GM21576 (cell line): ENCODE measurements at regions not wholly inside any gene's neighbourhood (a gene's known extent, or its start where the extent isn't known, plus 50 kb on each side); places are given as distances from the start of the nearest gene placed in this dataset.
"Not testable (repeated sequence)": the region's sequence is repeated elsewhere in the genome, so short reads cannot be mapped to it uniquely, and the experiment has no call there.

Source experiments
- ATAC-seq: cut with Tn5 transposase; IDR thresholded peaks from one replicate; pipeline ENCODE4 v1.9.1; 2021; ENCODE audit warnings: mild to moderate bottlenecking, moderate library complexity; ENCODE audit not compliant: unreplicated experiment

DNA sequence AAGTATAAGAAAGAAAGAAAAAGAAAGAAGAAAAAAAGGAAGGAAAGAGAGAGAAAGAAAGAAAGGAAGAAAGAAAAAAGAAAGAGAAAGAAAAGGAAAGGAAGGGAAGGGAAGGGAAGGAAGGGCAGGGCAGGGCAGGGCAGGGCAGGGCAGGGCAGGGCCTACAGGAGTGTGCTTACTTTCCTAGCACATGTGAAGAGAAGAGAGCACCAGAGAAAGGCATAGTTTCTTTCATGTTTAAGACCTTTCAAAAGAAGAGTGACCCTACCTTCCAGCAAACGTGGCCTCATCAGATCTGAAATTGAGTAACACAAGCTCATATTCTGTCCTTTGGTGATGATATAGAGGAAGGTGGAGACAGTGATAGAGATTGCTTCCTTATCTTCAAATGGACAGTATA, 899.3 kb upstream of the RAG2 start:
- no peak for ATAC-seq

DNA sequence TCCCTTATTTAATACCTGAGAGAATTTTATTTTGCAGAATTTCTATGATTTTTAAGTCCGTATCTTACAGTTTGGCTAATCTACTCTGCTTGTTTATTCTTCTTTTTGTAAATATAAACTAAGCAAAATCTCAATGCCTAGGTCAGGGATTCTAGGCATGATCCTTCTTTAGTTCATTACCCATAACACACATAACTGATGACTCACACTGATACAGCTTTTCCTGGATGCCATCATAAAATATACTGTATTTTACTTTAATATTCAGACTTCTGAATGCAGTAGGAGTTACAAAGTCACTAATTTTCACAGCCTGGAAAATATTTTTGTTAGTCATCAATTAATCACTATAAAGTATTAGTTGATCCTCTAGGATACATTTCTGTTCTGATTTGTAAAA, 898.2 kb upstream of the RAG2 start:
- no peak for ATAC-seq

DNA sequence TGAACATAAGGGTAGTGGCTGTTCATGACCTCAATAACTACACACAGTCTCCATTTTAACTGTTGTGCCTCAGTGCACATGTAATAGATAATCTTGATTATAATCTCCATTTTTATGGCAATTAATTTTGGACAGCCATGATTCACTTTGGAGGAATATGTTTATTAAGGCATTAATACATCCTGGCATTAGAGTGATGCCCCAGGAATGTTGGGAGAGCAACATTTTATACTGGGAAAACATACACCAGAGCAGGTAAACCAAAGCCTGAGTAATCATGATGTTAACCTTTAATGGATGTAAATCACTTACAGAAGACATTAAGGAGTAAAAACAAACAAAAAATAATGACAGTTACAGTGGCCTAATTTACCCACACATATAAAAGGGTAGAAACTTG, 886.3 kb upstream of the RAG2 start:
- no peak for ATAC-seq

DNA sequence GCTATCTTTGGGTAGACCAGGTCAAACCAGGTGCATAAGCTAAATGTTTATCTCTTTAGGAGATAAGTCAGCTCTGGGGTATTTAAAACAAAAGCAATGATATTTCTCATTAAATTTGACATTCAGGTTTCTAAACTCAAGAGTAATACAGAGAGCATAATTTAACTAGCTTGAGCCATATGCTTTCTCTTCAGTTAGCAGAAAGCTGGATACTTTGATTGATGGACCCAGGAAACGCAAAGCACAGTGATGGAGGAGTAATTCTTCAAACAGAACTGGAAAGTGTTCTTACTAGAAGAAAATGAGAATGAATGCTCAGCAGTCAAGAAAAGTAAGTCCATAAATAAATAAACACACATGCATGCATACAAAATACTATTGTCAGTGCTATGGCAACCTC, 885.7 kb upstream of the RAG2 start:
- no peak for ATAC-seq

DNA sequence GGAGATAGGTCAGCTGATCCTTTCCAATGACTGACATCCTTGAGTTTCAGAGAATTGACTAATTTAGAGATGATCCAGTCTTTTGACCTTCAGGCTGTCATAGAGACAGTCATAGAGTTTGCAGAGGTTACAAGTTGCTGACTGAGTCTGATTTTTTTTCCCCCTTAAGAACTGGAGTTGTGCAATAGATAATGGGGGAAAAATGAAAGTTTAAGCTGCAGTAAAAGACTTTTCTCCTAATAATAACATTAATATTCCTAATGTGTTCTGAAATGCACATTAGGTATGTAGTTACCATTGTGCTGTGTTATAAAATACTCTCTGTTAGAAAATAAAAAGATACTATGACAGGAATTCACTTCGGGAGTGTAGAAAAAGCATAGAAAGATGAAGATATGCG, 876.9 kb upstream of the RAG2 start:
- no peak for ATAC-seq

DNA sequence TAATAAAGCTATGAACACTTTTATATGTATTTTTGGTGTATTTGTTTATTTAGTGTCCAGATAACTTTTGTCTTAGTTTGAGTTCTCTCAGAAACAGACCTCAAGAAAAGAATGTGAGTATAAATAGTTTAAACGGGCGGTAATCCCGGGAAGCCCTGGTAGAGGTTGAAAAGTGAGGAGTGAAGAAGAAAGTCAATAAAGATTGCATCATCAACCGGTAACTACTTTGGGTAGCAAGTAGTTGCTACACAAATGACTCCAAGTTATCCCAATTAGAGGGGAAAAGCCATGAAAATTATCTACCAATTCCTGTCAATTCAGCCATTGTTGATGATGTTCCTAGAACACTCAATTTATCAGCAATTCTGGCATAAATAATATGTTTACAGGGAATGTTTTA, 870.3 kb upstream of the RAG2 start:
- ATAC-seq: no peak

DNA sequence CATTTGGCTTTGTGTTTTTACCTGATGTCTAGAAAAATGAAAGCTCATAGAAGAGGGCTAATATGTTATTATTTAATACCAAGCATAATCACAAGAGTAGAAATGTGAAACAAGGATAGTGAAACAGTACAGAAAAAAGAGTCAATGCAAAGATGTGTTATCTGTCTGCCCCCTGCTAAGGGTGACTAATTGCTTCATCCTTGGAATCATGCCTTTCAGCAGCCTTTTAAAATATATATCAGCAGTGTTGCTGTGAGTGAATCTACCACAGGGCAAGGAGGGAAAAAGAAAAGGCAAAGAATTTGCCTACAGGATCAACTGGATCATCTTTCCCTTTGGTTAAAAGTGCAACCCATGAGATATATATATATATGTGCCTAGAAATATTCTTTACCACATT, 867.2 kb upstream of the RAG2 start:
- ATAC-seq: no peak

DNA sequence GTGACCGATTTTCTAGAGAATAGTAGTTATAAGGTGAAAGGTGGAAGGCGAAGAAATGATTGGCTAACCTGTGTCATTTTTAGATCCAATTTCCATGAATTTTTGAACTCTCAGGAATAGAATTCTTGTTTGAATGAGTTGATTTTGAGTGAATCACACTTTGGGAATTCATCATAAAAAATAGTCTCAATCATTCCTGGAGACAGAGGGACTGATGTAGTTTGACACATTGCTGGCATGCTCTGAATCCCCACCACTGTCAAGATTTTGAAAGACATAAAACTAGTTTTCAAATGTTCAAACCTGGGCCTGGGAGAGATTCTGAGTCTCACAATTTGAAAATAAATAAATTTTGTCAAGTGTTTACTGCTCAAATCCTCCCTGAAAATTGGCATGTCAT, 861.4 kb upstream of the RAG2 start:
- ATAC-seq: no peak

DNA sequence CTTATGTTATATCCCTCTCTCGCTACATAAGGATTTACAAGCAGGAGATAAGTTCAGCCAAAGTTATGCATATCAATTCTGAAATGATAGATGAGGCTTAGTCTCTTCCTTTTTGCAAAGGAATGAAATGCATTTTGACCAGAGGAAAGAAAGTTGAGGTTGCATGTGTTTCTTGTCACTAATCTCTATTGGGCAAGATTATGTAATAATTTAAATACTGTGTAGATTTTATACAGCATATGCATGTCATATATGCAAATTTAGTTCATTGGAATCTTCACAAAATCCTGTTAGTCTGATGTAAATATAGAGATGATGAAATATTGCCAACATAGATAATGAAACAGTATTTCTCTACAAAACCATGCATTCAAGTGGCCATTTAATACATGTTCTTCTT, 858.7 kb upstream of the RAG2 start:
- no peak for ATAC-seq

DNA sequence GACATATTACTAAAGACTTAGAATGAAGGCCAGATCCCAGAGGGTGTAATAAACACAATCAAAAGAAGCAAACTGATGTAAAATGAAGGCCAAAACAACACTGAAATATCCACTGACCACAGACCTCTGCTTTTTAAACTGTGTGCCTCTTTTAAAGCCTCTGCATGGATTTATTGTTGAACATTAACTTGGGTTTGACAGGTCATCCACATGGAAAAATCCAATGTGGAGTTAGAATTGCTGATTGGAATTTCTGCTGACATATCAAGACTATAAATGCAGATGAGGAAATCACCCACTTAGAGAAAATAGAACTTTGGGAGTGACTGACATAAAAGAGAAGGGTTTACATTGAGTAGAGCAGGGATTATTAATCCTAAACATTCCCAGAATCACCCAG, 853.9 kb upstream of the RAG2 start:
- no peak for ATAC-seq

DNA sequence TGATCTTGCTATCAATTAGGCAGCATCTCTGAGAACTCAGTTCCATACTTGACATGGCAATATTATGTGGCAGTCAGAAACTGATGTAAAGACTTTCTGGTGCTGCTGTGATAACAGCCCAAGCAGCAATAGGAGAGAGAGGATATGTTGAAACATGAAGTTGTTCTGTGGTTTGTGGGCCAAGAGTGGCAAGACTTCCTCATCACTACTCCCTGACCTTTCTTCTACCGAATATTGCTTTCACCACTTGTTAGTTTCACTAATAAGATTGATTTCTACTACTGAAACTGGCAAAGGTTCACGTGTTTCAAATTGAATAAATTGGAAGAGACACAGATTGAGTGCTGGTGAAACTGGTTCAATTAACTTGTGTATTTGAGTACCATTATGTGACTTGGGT, 852.6 kb upstream of the RAG2 start:
- peak; percentile 49 for ATAC-seq

DNA sequence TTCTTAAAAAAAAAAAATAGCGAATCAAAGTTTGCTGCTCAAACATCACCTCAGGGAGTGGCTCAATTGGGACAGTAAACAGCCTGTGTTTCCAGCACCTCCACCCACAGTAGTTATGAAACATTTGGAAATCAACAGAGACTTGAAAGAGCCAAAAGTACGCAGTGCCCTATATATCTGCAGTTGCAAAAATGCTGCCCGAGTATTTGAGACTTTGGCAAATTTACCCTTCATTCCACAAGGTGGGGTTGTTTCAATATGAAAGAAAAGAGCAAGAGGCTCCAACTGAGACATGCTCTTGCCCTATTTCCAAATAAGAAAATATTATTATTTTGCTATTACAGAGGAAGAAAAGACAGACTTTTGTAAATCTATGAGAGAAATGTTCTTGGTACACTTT, 851.1 kb upstream of the RAG2 start:
- ATAC-seq: no peak

DNA sequence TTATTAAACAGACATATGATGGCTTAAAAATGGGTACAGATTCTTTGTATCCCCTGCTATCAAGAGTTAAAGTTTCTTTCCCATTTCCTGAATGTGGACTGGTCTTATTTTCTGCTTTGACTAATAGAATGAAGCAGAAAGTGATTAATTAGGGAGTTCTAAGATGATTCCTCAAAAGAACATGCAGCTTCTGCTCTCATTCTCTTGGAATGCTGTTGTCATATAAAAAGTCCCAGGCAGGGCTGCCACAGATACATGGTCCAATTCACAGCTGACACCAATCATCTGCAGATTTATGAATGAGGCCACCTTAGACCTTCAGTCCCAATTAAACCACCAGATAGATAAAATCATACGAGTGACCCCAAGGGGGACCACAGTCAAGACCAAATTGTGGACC, 844.5 kb upstream of the RAG2 start:
- ATAC-seq: no peak

DNA sequence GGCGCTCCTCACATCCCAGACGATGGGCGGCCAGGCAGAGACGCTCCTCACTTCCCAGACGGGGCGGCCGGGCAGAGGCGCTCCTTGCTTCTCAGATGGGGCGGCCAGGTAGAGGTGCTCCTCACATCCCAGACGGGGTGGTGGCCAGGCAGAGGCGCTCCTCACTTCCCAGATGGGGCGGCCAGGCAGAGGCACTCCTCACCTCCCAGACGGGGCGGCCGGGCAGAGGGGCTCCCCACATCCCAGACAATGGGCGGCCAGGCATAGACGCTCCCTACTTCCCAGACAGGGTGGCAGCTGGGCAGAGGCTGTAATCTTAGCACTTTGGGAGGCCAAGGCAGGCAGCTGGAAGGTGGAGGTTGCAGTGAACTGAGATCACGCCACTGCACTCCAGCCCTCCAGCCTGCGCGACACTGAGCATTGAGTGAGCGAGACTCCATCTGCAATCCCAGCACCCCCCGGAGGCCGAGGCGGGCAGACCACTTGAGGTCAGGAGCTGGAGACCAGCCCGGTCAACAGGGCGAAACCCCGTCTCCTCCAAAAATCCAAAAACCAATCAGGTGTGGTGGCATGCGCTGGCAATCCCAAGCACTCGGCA, 833.7 kb upstream of the RAG2 start:
- not testable (repeated sequence) for ATAC-seq

DNA sequence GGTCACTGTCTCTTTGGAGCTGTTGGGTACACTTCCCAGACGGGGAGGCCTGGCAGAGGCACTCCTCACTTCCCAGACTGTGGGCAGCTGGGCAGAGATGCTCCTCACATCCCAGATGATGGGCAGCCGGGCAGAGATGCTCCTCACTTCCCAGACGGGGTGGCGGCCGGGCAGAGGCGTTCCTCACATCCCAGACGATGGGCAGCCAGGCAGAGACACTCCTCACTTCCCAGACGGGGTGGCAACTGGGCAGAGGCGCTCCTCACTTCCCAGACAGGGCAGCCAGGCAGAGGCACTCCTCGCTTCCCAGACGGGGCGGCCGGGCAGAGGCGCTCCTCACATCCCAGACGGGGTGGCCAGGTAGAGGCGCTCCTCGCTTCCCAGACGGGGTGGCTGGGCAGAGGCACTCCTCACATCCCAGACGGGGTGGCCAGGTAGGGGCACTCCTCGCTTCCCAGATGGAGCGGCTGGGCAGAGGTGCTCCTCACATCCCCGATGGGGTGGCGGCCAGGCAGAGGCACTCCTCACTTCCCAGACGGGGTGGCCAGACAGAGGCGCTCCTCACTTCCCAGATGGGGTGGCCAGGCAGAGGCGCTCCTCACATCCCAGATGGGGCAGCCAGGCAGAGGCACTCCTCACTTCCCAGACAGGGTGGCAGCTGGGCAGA, 833.1 kb upstream of the RAG2 start:
- not testable (repeated sequence) for ATAC-seq

DNA sequence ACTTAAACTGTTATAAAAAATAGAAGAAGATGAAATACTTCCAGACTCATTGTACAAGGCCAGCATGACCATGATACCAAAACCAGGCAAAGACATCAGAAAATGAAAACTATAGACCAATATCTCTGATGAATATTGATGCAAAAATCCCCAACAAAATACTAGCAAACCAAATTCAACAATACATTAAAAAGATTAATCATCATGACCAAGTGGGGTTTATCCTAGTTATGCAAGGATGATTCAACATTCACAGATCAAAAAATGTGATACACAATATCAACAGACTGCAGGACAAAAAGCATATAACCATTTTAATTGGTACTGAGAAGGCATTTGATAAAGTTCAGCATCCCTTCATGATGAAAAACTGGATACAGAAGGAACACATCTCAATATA, 824.5 kb upstream of the RAG2 start:
- ATAC-seq: no peak

DNA sequence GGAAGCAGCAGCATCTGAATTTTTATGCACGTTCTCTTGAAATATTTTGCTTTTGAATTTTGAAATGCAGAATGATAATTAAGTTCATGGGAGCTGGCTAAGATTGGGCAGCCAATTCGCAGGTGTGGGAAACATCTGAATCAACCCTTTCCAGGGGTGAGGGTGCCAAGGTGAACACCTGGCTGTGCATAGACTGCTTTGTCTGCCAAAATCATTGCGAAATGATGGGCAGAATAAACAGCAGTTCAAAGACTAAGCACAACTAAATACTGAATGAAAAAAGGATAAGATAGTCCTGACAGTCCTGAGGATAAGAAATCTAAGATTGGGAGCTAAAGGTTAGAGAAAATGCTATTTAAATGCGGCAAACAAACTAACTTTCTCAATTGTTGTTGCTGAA, 813.3 kb upstream of the RAG2 start:
- no peak for ATAC-seq

DNA sequence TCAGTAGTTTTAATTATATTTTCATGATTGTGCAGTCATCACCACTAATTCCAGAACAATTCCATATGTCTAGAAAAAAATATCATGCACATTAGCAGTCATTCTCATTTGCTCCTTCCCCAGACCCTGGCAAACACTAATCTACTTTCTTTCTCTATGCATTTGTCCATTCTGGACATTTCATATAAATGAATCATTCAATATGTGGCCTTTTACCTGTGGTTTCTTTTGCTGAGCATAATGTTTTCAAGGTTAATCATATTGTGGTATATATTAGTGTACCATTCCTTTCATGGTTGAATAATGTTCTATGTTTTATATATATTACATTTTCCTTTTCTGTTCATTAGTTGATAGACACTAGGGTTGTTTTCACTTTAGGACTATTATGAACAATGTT, 811.1 kb upstream of the RAG2 start:
- no peak for ATAC-seq

DNA sequence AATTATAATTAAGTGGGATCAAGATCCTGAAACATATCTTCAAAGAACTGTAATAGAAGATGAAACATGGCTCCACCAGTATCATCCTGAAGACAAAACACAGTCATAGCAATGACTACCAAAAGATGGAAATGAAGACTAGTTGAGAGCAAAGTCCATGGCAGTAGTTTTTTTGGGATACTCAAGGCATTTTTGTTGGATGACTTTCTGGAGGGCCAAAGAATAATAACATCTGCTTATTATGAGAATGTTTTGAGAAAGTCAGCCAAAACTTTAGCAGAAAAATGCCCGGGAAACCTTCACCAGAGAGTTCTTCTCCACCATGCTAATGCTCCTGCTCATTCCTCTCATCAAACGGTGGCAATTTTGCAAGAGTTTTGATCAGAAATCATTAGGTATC, 809.4 kb upstream of the RAG2 start:
- ATAC-seq: no peak

DNA sequence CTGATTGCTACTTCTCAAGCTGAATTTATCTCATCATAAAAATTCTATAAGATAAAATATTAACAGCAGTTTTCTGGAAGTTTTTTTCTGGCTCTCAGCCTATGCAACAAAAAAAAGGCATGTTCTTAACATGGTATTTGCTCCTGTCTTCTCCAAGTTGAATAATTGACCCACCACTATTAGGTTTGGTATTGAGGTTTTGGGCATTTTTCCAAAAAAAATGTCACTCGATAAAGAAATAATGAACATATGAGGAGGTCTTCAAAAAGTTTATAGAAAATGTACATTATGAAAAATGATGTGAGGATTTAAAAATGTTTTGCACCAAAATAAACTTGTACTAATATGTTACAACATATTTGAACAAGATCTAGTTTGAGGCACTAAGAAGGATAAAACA, 808.6 kb upstream of the RAG2 start:
- ATAC-seq: no peak

DNA sequence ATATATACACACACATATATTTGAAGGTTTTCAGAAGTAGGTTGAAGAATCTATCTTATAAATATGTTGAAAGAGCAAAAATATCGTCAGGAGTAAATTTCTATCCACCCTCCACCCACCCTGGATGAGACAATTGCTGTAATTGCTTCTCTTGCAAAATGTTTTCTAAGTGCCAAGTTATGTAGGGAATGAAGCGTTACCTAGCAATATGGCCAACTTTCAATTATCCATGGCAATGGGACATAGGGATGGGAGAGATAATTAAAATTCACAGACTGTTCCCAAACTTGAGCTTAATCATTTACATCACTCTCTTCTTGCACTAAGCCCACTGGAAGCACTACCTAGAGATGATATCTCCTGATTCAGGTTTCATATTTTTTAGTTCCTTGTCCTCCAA, 806.2 kb upstream of the RAG2 start:
- no peak for ATAC-seq

DNA sequence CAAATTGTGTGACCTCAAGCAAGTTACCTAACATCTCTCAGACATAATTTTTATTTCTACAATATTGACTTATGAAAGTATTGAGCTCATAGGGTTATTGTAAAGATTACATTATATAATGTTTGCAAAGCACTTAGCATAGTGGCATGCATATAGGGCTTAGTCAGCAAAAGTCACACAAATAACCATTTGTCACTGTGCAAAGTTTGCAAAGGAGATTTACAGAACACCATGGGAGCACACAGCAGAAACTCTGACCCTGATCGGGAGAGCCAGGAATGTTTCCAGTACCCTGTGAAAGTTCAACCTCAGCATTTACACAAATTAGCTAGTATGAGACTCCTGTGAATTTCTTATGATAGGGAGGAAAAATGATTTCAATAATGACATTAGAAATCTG, 804.6 kb upstream of the RAG2 start:
- ATAC-seq: no peak

DNA sequence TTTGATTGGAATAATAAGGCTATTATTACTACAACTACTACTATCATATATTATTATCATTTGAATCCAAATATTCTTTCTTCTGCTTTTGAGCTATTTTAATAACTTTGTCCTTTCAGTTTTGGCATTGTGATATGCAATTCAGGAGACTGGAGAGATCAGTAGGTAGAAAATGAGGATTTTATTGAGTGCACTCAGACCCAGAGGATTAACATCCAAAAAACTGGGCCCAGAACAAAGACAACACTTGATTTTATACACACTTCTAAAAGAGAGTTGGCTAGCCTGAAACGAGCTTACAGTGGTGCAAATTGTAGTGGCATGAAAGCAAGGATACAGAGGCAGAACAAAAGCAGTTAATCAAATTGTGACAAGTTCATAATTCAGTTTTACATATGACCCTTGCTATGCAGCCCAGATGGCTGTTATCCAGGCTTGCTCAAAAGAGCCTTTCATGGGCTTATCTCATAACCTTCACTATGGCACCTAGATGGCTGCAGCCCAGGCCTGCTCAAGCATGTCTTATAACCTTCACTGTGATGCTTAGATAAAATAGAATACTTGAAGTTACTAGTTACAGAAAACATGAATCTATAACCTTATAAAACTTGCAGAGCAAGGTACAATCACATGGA, 796.3 kb upstream of the RAG2 start:
- ATAC-seq: no peak
